ENCODE measurements at regions not wholly inside any gene's neighbourhood (a gene's known extent, or its start where the extent isn't known, plus 50 kb on each side); places are given as distances from the start of the nearest gene placed in this dataset.

GRCh38 chr2:134078354-134078753 lies 175.5 kb upstream of the MGAT5 start:
- H3K36me3 ChIP-seq (ENCODE audit: control insufficient read depth in 1 of 2, insufficient read depth in 2 of 2, low read length in 2 of 2), result no peaks in the 10 kb centered on the region
- CTCF ChIA-PET, result no interaction called here
- no peak overlapping the region for H3K9ac ChIP-seq (ENCODE audit: low read length)
- ATAC-seq (no peak), DNase-seq (ENCODE audit: low read depth, low spot score) (no peak)
- no peak overlapping the region for H3K4me2 ChIP-seq (ENCODE audit: low read length)
- TF ChIP-seq ELF1 (IDR thresholded peaks at IDR 0.05; ENCODE audit: borderline replicate concordance, low read depth) (no peak), SIN3A (IDR thresholded peaks at IDR 0.05; ENCODE audit: low read depth) (no peak), ZFX (IDR thresholded peaks at IDR 0.05) (no peak), POLR2A (IDR thresholded peaks at IDR 0.05; ENCODE audit: borderline replicate concordance, extremely low read depth, insufficient read depth, insufficient read length) (no peak), YY1 (IDR thresholded peaks at IDR 0.05; ENCODE audit: extremely low read depth, insufficient replicate concordance, low read depth, low read length) (no peak), EGR1 (IDR thresholded peaks at IDR 0.05; ENCODE audit: low read depth) (no peak), CTCF (IDR thresholded peaks at IDR 0.05 in 2 of 3, conservative IDR thresholded peaks at IDR 0.05 in 1 of 3; ENCODE audit: borderline replicate concordance in 1 of 3, insufficient read depth in 1 of 3, low read depth in 2 of 3, low read length in 2 of 3) (no peak), POLR2AphosphoS5 (IDR thresholded peaks at IDR 0.05; ENCODE audit: low read depth, low read length) (no peak), FOSL1 (IDR thresholded peaks at IDR 0.05; ENCODE audit: low read depth) (no peak)
- H3K9me2 ChIP-seq (ENCODE audit: insufficient read depth), result no peaks in the 10 kb centered on the region
- no TSS peak for BruUV-seq (replicated peaks)
- no peaks in the 10 kb centered on the region for H3K9me3 ChIP-seq (ENCODE audit: control insufficient read depth in 1 of 2, insufficient read depth in 1 of 2, low read depth in 1 of 2, low read length in 2 of 2)
- no peaks in the 10 kb centered on the region for H3K4me1 ChIP-seq (ENCODE audit: control insufficient read depth in 1 of 2, insufficient read depth in 2 of 2, low read length in 2 of 2)
- RAD21 ChIA-PET (ENCODE audit: low non-redundant PET in 1 of 2, low total read pairs in 2 of 2, uncharacterized antibody in 2 of 2, unreplicated experiment in 2 of 2), result no interaction called here
- H4K20me1 ChIP-seq (ENCODE audit: insufficient read depth), result no peaks in the 10 kb centered on the region
- H3K27ac ChIP-seq (ENCODE audit: low read depth, low read length), result no peak overlapping the region
- peaks cover 10% of the 10 kb centered on the region; the same call in 1 of the 2 replicates for H3K27me3 ChIP-seq (ENCODE audit: insufficient read depth, low read length)
- no peak overlapping the region for H2AFZ ChIP-seq (ENCODE audit: low read depth, low read length, poor library complexity, severe bottlenecking)
- no peaks in the 10 kb centered on the region for H3K79me2 ChIP-seq (ENCODE audit: insufficient read depth, low read length)
- POLR2A ChIA-PET, result no interaction called here
- H3K4me3 ChIP-seq (replicated peaks in 1 of 2; ENCODE audit: low read depth in 1 of 2, low read length in 2 of 2), result no peak overlapping the region
- intact Hi-C loops (cut with micrococcal nuclease), result no loop called here

DNA sequence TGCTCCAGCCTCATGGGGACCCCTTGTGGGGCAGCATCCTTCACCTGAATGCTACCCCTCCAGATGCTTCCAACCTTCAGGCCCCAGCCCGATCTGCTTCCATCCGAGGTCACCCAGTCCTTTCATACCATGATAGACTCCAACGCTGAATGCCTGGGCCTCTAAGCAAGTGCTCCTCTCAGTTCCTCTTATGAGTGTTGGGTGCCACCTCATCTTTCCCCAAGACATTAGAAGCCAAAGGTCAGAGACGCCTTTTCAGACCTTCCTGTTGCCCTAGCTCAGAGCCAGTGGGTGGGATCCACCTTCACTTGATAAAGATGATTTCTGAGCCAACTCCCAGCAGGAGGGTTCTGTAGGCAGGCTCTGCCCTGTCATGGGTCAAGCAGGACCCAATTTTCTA lies 174.5 kb upstream of the MGAT5 start:
- Histone ChIP-seq H3K9me2 (ENCODE audit: insufficient read depth) (no peaks in the 10 kb centered on the region), H4K20me1 (ENCODE audit: insufficient read depth) (no peaks in the 10 kb centered on the region), H3K27ac (ENCODE audit: low read depth, low read length) (no peak overlapping the region), H3K36me3 (ENCODE audit: control insufficient read depth in 1 of 2, insufficient read depth in 2 of 2, low read length in 2 of 2) (no peaks in the 10 kb centered on the region), H3K4me2 (ENCODE audit: low read length) (no peak overlapping the region), H3K9me3 (ENCODE audit: control insufficient read depth in 1 of 2, insufficient read depth in 1 of 2, low read depth in 1 of 2, low read length in 2 of 2) (no peaks in the 10 kb centered on the region), H3K4me1 (ENCODE audit: control insufficient read depth in 1 of 2, insufficient read depth in 2 of 2, low read length in 2 of 2) (no peaks in the 10 kb centered on the region), H3K4me3 (replicated peaks in 1 of 2; ENCODE audit: low read depth in 1 of 2, low read length in 2 of 2) (no peak overlapping the region), H2AFZ (ENCODE audit: low read depth, low read length, poor library complexity, severe bottlenecking) (no peak overlapping the region), H3K9ac (ENCODE audit: low read length) (no peak overlapping the region), H3K27me3 (ENCODE audit: insufficient read depth, low read length) (peaks cover 7% of the 10 kb centered on the region; the same call in 1 of the 2 replicates), H3K79me2 (ENCODE audit: insufficient read depth, low read length) (no peaks in the 10 kb centered on the region)
- ATAC-seq (no peak), DNase-seq (ENCODE audit: low read depth, low spot score) (no peak)
- intact Hi-C loops (cut with micrococcal nuclease), result no loop called here
- POLR2A ChIA-PET, result no interaction called here
- RAD21 ChIA-PET (ENCODE audit: low non-redundant PET in 1 of 2, low total read pairs in 2 of 2, uncharacterized antibody in 2 of 2, unreplicated experiment in 2 of 2), result no interaction called here
- CTCF ChIA-PET, result no interaction called here
- BruUV-seq (replicated peaks), result no TSS peak
- TF ChIP-seq YY1 (IDR thresholded peaks at IDR 0.05; ENCODE audit: extremely low read depth, insufficient replicate concordance, low read depth, low read length) (no peak), SP1 (IDR thresholded peaks at IDR 0.05; ENCODE audit: low read depth) (no peak), ZNF274 (IDR thresholded peaks at IDR 0.05; ENCODE audit: low read depth, low read length) (no peak), POLR2A (IDR thresholded peaks at IDR 0.05; ENCODE audit: borderline replicate concordance, extremely low read depth, insufficient read depth, insufficient read length) (no peak), ZFX (IDR thresholded peaks at IDR 0.05) (no peak), EGR1 (IDR thresholded peaks at IDR 0.05; ENCODE audit: low read depth) (no peak), SRF (IDR thresholded peaks at IDR 0.05; ENCODE audit: low read depth) (no peak), EZH2 (IDR thresholded peaks at IDR 0.05) (no peak), EZH2phosphoT487 (IDR thresholded peaks at IDR 0.05; ENCODE audit: borderline replicate concordance) (no peak), RAD21 (IDR thresholded peaks at IDR 0.05; ENCODE audit: low read depth) (no peak), REST (IDR thresholded peaks at IDR 0.05; ENCODE audit: low read depth) (no peak), ELF1 (IDR thresholded peaks at IDR 0.05; ENCODE audit: borderline replicate concordance, low read depth) (no peak)
- TF ChIP-seq, protein P1, sequence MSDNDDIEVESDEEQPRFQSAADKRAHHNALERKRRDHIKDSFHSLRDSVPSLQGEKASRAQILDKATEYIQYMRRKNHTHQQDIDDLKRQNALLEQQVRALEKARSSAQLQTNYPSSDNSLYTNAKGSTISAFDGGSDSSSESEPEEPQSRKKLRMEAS (IDR thresholded peaks at IDR 0.05), result no peak
